SJCRH30 (cell line): ENCODE measurements at regions not wholly inside any gene's neighbourhood (a gene's known extent, or its start where the extent isn't known, plus 50 kb on each side); places are given as distances from the start of the nearest gene placed in this dataset.
"Not testable (repeated sequence)": the region's sequence is repeated elsewhere in the genome, so short reads cannot be mapped to it uniquely, and the experiment has no call there.

Experiments used
- DNase-seq, 2 experiments: peaks; one replicate each; pipeline ENCODE4 v3.0.0-alpha.2; 2015 to 2020
- H3K27ac ChIP-seq: fragments of 250-450 bp; sonication (Bioruptor Pico); 2 replicates; pipeline ENCODE4 v1.5.1; 2020; ENCODE audit warnings: mild to moderate bottlenecking, moderate library complexity
- H3K27me3 ChIP-seq: fragments of 250-450 bp; sonication (Bioruptor Pico); 2 replicates; pipeline ENCODE4 v1.5.1; 2020; ENCODE audit warnings: mild to moderate bottlenecking, moderate library complexity
- H3K36me3 ChIP-seq: fragments of 250-450 bp; sonication (Bioruptor Pico); 2 replicates; pipeline ENCODE4 v1.5.1; 2020; ENCODE audit warnings: mild to moderate bottlenecking, moderate library complexity
- H3K4me1 ChIP-seq: fragments of 250-450 bp; sonication (Bioruptor Pico); 2 replicates; pipeline ENCODE4 v1.5.1; 2020; ENCODE audit warnings: mild to moderate bottlenecking, moderate library complexity
- H3K4me3 ChIP-seq: fragments of 250-450 bp; sonication (Bioruptor Pico); 2 replicates; pipeline ENCODE4 v1.5.1; 2020; ENCODE audit warnings: mild to moderate bottlenecking, moderate library complexity
- H3K9me3 ChIP-seq: fragments of 250-450 bp; sonication (Bioruptor Pico); replicated peaks from 2 replicates; pipeline ENCODE4 v1.5.1; 2020; ENCODE audit warnings: mild to moderate bottlenecking, moderate library complexity

DNA sequence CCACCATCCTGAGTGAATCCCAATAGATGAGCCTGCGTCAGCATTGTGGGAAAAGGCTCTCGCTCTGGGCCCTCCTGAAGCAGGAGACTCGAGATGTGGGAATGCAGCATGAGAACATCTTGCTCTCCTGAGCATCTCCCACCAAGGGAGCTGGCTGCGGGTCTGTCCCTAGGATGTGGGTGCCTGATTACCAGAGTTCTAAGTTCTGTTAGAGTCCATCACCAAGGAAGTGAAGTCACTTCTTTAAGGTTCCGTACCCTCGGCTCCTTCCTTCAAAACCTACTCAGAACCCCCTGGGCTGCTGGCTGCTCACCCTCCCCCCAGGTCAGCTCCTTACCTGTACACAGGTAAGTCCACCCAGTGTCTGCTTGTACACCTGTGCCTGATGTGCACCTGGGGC, 100.5 kb upstream of the IGLL5 start:
- Histone ChIP-seq H3K27me3 (peaks cover 4% of the 10 kb centered on the region), H3K36me3 (no peaks in the 10 kb centered on the region)

GRCh38 chr22:22787786-22788459, 99.7 kb upstream of the IGLL5 start:
- Histone ChIP-seq H3K4me1 (no peaks in the 10 kb centered on the region), H3K27me3 (peaks cover 4% of the 10 kb centered on the region), H3K9me3 (no peaks in the 10 kb centered on the region), H3K4me3 (no peak overlapping the region), H3K36me3 (no peaks in the 10 kb centered on the region), H3K27ac (no peak overlapping the region)
- peak; percentile 61 to 83 for DNase-seq

More for the DNA sequence above, 100.5 kb upstream of the IGLL5 start:
- Histone ChIP-seq H3K4me3 (no peak overlapping the region), H3K4me1 (no peaks in the 10 kb centered on the region), H3K27ac (no peak overlapping the region), H3K9me3 (no peaks in the 10 kb centered on the region)
- DNase-seq = no peak

- H3K4me3 ChIP-seq = no peak overlapping the region
- no peak for DNase-seq
- no peaks in the 10 kb centered on the region for H3K9me3 ChIP-seq
- H3K36me3 ChIP-seq = no peaks in the 10 kb centered on the region
- no peaks in the 10 kb centered on the region for H3K4me1 ChIP-seq
- H3K27ac ChIP-seq = no peak overlapping the region
- peaks cover 4% of the 10 kb centered on the region for H3K27me3 ChIP-seq
Measured at GRCh38 chr22:22788460-22789037, 99.1 kb upstream of the IGLL5 start.

GRCh38 chr22:22789233-22789921, 98.2 kb upstream of the IGLL5 start:
- Histone ChIP-seq H3K27ac (no peak overlapping the region), H3K4me3 (no peak overlapping the region), H3K36me3 (no peaks in the 10 kb centered on the region), H3K9me3 (no peaks in the 10 kb centered on the region), H3K4me1 (no peaks in the 10 kb centered on the region), H3K27me3 (peaks cover 4% of the 10 kb centered on the region)
- DNase-seq = no peak

GRCh38 chr22:22789922-22790845, 97.4 kb upstream of the IGLL5 start:
- Histone ChIP-seq H3K27ac (no peak overlapping the region), H3K36me3 (no peaks in the 10 kb centered on the region), H3K4me3 (no peak overlapping the region), H3K9me3 (no peaks in the 10 kb centered on the region), H3K4me1 (no peaks in the 10 kb centered on the region), H3K27me3 (peaks cover 1% of the 10 kb centered on the region)
- no peak for DNase-seq

DNA sequence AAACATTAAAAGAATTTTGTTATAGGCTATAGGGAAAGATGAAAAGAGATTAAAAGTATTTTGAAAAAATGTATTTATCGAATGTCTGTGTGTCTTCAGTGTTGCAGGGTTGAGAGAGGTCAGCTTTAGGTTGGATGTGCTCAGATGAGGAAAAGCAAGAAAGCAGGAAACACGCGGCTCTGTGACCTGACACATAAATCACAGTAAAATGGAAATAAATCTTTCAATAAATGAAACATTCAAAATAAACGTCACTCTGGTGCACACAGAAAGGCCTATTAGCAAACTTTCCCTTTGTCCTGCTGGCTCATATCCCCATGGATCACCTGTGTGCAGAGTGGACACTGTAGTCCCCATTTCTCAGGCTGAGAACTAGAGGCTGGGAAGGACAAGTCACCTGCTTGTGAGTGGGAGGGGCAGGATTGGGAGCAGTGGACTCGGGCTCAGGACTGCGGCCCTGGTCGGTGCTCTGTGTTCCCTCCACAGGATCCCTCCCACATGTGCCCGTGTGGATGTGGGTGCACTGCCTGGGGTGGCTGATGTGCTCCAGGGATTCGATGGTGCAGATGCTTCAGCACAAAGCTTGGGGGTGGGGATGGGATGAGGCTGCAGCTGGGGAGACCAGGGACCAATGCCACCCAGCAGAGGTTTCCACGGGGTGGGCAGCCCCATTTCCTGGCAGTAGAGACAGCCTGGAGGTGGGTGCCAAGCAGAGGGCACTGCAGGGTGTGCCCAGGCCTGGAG, 96.0 kb upstream of the IGLL5 start:
- H3K27me3 ChIP-seq = no peaks in the 10 kb centered on the region; the same call in 1 of the 2 replicates
- H3K4me3 ChIP-seq = no peak overlapping the region
- H3K4me1 ChIP-seq = no peaks in the 10 kb centered on the region
- no peaks in the 10 kb centered on the region for H3K9me3 ChIP-seq
- H3K27ac ChIP-seq = no peak overlapping the region
- DNase-seq = no peak
- H3K36me3 ChIP-seq = no peaks in the 10 kb centered on the region

- not testable (repeated sequence) for H3K4me3 ChIP-seq, H3K9me3 ChIP-seq, H3K4me1 ChIP-seq, H3K36me3 ChIP-seq, H3K27me3 ChIP-seq, H3K27ac ChIP-seq, DNase-seq
Measured at GRCh38 chr22:22792205-22792786, 95.3 kb upstream of the IGLL5 start.

DNA sequence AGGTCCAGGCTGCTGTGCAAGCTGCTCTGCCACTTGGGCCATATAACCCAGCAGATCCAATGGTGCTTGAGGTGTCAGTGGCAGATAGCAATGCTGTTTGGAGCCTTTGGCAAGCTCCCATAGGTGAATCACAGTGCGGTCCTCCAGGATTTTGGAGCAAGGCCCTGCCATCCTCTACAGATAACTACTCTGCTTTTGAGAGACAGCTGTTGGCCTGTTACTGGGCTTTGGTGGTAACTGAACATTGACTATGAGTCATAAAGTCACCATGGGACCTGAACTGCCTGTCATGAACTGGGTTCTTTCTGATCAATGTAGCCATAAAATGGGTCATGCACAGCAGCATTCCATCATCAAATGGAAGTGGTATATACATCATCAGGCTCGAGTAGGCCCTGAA, 92.0 kb upstream of the IGLL5 start:
- H3K4me1 ChIP-seq, DNase-seq, H3K4me3 ChIP-seq: not testable (repeated sequence)

GRCh38 chr22:22796724-22797123, 90.9 kb upstream of the IGLL5 start:
- no peaks in the 10 kb centered on the region for H3K9me3 ChIP-seq
- no peak overlapping the region for H3K27ac ChIP-seq
- no peaks in the 10 kb centered on the region; the same call in 1 of the 2 replicates for H3K27me3 ChIP-seq
- DNase-seq = no peak
- H3K4me1 ChIP-seq = no peaks in the 10 kb centered on the region
- H3K36me3 ChIP-seq = no peaks in the 10 kb centered on the region
- no peak overlapping the region for H3K4me3 ChIP-seq

More for the DNA sequence above, 92.0 kb upstream of the IGLL5 start:
- not testable (repeated sequence) for H3K27me3 ChIP-seq, H3K27ac ChIP-seq, H3K36me3 ChIP-seq, H3K9me3 ChIP-seq

DNA sequence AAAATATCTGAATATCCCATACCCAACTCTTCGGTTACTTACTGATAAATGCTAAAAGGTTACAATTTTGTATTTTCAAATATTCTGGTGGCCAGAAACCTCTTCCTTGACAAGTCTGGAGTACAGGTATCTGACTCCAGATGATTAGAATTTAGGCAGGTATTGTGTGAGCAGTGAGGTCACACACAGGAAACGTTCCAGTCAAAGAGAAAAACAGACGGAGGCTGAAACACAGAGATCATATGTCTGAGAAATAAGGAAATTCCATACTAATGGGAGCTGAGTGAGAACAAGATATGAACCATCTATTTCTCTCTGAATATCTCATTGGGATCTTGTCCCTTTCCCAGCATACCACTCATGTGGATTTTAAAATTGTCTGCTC, 89.4 kb upstream of the IGLL5 start:
- no peak for DNase-seq
- no peak overlapping the region for H3K27ac ChIP-seq
- no peaks in the 10 kb centered on the region; the same call in 1 of the 2 replicates for H3K27me3 ChIP-seq
- no peaks in the 10 kb centered on the region for H3K9me3 ChIP-seq
- H3K4me1 ChIP-seq = no peaks in the 10 kb centered on the region
- no peak overlapping the region for H3K4me3 ChIP-seq
- no peaks in the 10 kb centered on the region for H3K36me3 ChIP-seq

GRCh38 chr22:22798716-22799115, 88.9 kb upstream of the IGLL5 start:
- no peaks in the 10 kb centered on the region for H3K36me3 ChIP-seq
- no peak overlapping the region for H3K27ac ChIP-seq
- no peaks in the 10 kb centered on the region; the same call in 1 of the 2 replicates for H3K27me3 ChIP-seq
- H3K4me1 ChIP-seq = no peaks in the 10 kb centered on the region
- 0 out of 2 replicates have a peak, but pooled peaks cover 2% of the 10 kb centered on the region for H3K9me3 ChIP-seq
- H3K4me3 ChIP-seq = no peak overlapping the region
- no peak for DNase-seq

- no peak overlapping the region for H3K4me3 ChIP-seq
- H3K9me3 ChIP-seq = 0 out of 2 replicates have a peak, but pooled peaks cover 2% of the 10 kb centered on the region
- no peaks in the 10 kb centered on the region for H3K36me3 ChIP-seq
- H3K27me3 ChIP-seq = no peaks in the 10 kb centered on the region; the same call in 1 of the 2 replicates
- no peaks in the 10 kb centered on the region for H3K4me1 ChIP-seq
- DNase-seq = no peak
- no peak overlapping the region for H3K27ac ChIP-seq
Measured at GRCh38 chr22:22799561-22799960, 88.1 kb upstream of the IGLL5 start.

DNA sequence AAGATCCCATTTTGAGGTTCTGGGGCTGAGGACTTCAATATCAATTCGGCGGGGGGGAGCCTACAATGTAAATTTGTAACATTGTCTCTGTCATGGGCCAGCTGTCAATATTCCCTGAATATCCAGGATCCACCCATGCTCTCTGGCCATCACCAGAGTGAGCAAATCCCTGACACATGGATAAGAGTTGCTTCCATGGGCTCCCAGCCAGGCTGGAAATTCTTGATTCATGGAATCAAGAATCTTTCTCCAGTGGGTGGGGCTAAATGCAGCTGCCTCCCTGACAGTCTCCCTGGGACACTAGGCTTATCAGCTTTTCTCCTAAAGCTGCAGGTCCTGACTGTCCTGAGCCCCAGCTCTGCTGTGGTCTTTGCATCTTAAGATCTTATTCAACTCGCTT, 86.9 kb upstream of the IGLL5 start:
- no peaks in the 10 kb centered on the region for H3K36me3 ChIP-seq
- H3K4me3 ChIP-seq = no peak overlapping the region
- no peak overlapping the region for H3K27ac ChIP-seq
- no peaks in the 10 kb centered on the region for H3K4me1 ChIP-seq
- peak in 1 of 2 experiments; percentile 23 for DNase-seq
- H3K9me3 ChIP-seq = 0 out of 2 replicates have a peak, but pooled peaks cover 2% of the 10 kb centered on the region
- H3K27me3 ChIP-seq = no peaks in the 10 kb centered on the region; the same call in 1 of the 2 replicates
